GM18505 (cell line): ENCODE measurements at regions not wholly inside any gene's neighbourhood (a gene's known extent, or its start where the extent isn't known, plus 50 kb on each side); places are given as distances from the start of the nearest gene placed in this dataset.

Source experiments
- ATAC-seq: cut with Tn5 transposase; IDR thresholded peaks from one replicate; pipeline ENCODE4 v1.9.1; 2021; ENCODE audit not compliant: unreplicated experiment
- POLR2A ChIP-seq: IDR thresholded peaks from 4 replicates; pipeline ENCODE4 v1.6.1; 2011; ENCODE audit warnings: borderline replicate concordance; ENCODE audit not compliant: insufficient read depth, insufficient read length; ENCODE audit errors: extremely low read depth

DNA sequence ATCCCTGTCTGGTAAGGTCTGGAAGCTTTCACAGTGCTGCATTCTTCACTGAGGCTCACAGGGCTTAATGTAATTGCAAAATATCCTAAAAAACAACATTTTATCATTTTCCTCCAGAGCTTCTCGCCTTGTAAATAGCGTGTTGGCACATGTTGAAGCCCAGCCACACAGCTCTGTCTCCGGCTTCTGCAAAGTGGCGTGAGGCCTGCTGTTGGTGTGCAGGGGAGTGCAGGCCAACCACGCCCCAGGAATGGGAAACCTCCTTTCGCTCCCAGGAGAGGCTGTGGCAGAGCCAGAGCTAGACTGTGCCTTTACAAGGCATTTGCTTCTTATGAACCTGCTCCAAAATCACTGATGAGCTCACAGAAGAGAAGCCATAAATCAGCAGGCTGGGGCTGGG, 248.2 kb upstream of the MAF start:
- ATAC-seq = no peak
- TF ChIP-seq POLR2A = no peak

DNA sequence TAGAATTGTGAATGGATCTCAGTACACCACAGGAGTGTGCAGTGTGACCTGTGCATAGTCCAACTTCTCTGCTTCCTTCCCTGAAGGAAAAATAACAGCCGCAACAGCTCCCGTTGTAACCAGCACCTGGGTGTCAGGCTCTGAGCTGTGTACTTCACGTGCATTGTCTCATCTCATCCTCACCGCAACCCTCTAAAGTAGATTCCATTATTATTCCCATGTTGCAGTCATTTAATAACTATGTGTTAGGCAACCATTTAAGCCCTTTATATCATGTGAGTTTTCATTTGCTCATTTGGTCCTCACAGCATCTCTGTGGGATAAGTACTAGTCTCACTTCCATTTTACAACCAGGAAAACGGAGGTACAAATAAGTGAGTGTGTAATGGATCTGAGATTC, 247.0 kb upstream of the MAF start:
- TF ChIP-seq POLR2A = no peak
- ATAC-seq = no peak

DNA sequence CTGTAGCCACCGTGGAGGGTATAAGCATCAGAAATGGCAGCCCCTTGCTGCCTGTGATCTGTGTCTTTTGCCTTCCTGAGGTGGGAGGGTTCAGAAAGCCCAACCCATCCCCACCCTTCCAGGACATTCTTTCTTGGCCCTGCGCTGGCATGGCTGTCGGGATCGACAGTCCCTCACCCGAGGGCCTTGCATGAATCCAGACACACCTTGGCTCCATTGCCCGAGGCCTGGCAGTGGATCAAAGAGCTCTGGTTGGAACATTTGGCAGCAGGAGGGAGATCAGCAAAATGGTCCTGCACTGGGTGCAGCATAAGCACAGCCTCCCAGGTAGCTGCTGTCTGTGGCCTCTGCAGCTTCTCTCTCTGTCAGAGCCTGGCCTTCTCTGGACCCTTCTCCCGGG, 246.6 kb upstream of the MAF start:
- no peak for ATAC-seq
- TF ChIP-seq POLR2A = no peak

DNA sequence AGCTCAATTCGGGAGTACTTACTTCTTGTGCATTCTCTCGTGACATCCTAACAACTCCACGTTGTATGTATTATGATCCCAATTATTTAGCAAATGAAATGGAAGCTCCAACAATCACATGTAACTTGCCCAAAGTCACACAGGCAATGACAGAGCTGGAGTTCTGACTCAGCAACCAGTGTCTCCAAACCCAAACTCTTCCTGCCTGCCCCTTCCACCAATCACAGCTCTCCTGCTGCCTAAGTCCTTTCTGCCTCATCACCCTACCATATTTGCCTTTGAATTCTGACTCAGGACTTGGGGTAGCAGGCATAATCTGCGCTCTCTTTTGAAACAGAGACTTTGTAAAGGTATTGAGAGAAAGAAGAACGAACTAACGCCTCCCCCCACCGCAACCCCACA, 245.2 kb upstream of the MAF start:
- no peak for TF ChIP-seq POLR2A
- ATAC-seq = no peak

DNA sequence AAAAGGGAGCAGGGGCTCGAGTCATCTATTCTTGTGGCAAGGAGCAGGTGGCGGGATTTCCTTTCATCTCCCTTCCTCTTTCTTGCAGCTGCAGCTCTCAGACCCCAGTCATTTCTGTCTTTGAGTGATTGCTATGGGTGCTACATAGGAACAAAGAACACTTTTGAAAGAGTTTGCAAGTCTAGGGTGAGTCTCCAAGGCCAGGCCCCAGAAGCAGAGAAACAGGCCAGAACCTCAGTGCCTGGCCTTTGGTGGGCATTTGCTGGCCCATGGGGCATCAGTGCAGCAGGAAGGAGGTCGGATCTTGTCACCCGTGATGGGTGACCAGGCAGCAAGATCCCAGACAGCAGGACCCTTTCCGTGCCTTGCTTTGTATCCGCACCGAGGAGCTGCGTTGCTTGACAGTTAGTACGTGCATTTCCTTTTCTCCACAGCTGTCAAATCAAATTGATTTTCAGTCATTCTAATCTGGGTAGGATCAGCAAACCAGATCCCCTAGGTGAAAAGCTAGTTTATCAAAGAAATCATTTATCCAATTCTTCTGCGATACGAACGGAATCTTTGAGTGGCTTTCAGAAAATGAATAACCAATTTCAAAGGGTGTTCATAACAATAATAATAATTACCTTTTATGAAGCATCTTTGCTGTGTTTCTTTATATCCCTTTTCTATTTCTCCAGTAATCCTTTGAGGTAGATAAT, 244.6 kb upstream of the MAF start:
- peak; percentile 88 for ATAC-seq
- TF ChIP-seq POLR2A = peak; percentile 28

DNA sequence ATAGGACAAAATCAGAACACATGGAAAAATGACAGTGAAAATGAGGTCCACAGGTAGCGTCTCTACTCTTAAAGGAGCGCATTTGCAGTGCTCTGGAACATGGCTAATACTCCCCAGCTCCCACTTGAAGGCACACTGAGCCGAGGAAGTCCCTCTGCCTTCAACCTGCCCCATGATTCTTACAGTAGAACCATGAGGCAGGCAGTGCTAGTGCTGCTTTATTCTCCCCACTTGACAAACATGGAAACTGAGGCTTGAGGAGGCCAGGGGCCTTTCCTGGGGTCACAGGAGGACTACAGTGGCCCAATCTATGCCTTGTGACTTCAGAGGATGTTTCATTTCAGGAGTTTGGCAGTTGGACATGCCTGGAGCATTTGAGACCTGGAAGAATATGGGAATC, 244.1 kb upstream of the MAF start:
- no peak for TF ChIP-seq POLR2A
- no peak for ATAC-seq

DNA sequence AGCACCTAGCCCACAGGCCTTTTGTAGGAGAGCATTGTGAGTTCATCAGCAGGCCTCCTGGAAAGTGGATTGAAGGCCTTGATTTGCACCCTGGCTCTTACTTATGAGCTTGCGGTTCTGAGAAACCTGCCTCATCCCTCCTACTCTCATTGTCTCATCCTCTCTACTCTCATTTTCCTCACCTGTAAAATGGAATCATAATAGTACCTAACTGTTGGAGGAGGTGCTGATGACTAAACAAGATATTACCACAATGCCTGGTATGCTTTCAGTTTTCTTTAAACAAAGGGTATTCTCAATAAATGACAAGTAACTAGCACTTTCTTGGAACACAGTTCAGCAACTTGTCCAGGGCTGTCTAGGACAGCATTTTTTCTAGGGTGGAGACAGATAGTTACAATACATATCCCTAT, 243.1 kb upstream of the MAF start:
- no peak for TF ChIP-seq POLR2A
- ATAC-seq = no peak

DNA sequence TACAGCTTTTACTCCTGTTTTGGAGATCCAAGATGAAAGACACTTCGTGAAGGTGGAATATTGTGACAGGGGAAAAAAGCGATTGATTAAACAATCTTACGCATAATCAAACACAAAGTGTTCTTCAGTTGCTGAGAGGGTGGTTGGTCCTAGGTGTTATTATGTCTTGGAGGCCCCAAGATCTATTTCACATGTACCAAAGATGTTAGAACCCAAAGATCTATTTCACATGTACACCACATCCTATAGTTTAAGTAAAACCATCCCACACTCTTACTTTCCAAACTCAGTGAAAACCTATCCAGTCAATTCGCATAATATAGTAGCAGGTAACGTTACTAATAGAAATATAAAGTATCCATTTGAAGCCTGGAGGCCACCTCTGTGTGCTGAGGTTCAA, 242.6 kb upstream of the MAF start:
- no peak for TF ChIP-seq POLR2A
- ATAC-seq = no peak

DNA sequence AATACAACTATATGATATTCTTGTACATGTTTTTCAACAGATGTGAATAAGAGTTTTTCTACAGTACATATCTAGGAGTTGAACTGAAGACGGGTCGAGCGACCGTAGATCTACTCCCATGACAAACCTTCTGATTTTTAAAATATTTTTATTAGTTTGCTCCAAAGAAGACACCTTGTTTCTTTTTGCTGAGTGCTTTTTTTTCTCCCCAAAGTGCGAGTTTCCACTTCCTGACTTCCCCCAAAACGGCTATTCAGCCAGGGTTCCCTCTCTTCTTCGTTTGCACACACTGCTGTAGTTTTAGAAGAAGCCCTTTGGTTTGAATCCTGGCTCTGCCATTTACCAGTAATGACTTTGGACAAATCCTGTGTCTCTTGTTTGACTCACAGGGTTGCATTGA, 241.7 kb upstream of the MAF start:
- no peak for ATAC-seq
- no peak for TF ChIP-seq POLR2A

DNA sequence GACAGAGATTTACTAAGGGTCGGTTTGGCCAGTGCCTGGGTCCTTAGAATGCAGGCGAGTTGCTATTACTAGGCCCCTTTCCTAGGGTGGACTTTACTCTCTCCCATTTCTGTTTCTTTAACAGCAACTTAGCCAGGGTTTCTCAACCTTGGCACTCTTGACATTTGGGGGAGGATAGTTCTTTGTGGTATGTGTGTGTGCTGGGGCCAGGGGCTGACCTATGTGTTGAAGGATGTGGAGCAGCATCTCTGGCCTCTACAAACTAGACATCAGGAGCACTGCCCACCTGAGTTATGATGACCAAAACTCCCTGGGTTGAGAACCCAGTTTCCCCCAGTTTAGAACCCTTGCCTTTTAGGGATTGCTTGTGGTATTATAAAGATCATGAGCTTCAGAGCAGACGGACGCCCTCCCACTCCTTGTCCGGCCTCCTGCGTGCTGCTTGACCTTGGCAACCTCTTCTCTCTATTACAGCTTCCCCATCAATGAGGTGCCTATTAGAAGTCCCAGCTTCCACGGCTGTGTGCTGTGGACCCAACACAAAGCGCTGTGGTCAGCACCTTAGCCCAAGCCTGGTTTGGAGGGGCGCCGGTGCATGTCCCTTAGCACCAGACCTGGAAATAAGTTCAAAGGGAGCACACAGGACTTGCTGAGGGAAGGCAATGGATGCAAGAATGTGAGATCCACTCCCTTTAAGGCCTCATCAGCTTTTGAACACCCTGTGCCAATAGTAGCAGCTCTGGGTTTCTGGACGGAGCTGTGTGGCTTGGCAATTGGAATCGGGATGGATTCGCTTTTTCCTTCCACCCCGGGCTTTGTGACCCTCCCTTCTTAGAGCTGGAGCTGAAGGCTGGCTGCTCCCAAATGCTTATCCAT, 239.2 kb upstream of the MAF start:
- TF ChIP-seq POLR2A = no peak
- ATAC-seq = no peak

DNA sequence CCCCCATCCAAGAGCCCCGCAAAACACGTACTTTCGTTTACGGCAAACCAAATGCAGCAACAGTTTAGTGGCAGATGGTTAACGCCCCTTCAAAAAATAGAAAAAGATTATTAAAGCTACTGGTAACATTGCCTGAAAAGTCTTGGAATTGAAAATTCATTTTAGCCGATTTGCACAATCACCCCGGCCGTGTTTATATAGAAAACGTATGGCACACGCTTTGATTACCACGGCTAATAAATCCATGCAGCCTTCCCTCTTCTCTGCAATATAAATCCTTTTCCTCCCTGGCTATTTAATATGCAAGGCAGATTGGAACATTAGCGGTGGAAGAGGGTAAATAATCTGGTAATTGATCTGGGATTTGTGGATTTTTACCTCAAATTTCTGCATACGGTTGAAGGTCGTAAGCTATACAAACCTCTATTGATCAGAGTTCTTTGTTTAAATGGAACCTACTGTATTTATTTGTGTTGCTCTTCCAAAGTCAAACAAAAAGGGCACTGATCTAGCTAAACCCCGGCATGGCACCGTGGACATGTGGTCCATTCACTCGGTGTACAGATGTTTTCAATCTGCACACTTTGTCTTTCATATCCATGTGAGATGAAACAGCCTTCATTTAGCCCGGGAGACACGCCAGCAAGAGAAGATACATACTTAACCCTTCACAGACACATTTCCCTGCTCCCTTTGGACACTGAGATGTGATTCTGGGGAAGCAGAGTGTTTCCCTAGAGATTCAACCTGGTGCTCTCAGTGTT, 238.1 kb upstream of the MAF start:
- ATAC-seq = no peak
- TF ChIP-seq POLR2A = no peak

DNA sequence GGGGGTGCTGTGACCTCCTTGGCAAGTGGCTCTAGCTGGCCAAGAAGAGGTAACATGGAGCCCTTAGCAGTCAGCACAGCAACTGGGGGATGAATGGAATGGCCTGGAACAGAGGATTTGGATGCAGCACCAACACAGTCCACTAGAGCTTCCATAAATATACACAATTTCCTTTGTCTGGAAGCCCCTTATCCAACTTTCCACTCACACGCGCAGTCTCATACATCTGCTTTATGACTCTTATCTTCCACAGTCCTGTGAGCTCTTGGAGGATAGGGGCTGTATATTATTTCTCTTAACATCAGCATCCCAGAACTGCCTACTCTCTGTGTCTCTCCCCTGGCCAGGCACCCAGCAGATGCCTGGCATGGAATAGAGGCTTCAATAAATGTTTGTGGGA, 235.6 kb upstream of the MAF start:
- no peak for TF ChIP-seq POLR2A
- ATAC-seq = no peak

DNA sequence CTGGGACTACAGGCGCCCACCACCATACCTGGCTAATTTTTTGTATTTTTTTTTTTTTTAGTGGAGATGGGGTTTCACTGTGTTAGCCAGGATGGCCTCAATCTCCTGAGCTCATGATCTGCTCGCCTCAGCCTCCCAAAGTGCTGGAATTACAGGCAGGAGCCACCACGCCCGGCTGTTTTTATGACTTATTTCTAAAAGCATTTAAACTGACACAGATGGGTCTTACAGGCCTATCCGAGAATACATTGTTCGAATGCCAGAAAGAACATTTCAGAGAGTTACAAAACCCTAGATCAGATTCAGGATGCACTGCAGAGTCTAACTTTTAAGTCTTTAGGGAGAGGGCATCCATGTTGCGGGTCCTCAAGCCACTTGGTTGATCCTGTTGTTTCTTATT, 234.7 kb upstream of the MAF start:
- ATAC-seq = no peak
- TF ChIP-seq POLR2A = no peak
